Karpas-422 (cell line): ENCODE measurements at regions not wholly inside any gene's neighbourhood (a gene's known extent, or its start where the extent isn't known, plus 50 kb on each side); places are given as distances from the start of the nearest gene placed in this dataset.

Experiments used
- DNase-seq: peaks from one replicate; pipeline ENCODE4 v3.0.0-alpha.2; 2015
- H2AFZ ChIP-seq: fragments of 200-600 bp; sonication (generic); 2 replicates; pipeline ENCODE4 v1.6.1; 2014; ENCODE audit warnings: antibody characterized with exemption, low read length, mixed read lengths
- H3K27ac ChIP-seq: fragments of 200-600 bp; sonication (generic); 2 replicates; pipeline ENCODE4 v1.5.1; 2014; ENCODE audit warnings: mild to moderate bottlenecking, low read length, moderate library complexity
- H3K27me3 ChIP-seq: fragments of 200-600 bp; sonication (generic); 2 replicates; pipeline ENCODE4 v1.6.1; 2014; ENCODE audit warnings: low read length, mixed read lengths
- H3K36me3 ChIP-seq: fragments of 200-600 bp; sonication (generic); 2 replicates; pipeline ENCODE4 v1.6.1; 2014; ENCODE audit warnings: low read length, mixed read lengths; ENCODE audit not compliant: insufficient read depth
- H3K4me1 ChIP-seq: fragments of 200-600 bp; sonication (generic); 2 replicates; pipeline ENCODE4 v1.6.1; 2014; ENCODE audit warnings: mild to moderate bottlenecking, low read length, mixed read lengths
- H3K4me2 ChIP-seq: fragments of 200-600 bp; sonication (generic); 2 replicates; pipeline ENCODE4 v1.6.1; 2014; ENCODE audit warnings: low read length, low read depth, mild to moderate bottlenecking; ENCODE audit not compliant: poor library complexity, severe bottlenecking
- H3K4me3 ChIP-seq: fragments of 200-600 bp; sonication (generic); 2 replicates; pipeline ENCODE4 v1.5.1; 2014; ENCODE audit warnings: mild to moderate bottlenecking, antibody characterized with exemption, low read length, mixed read lengths
- H3K79me2 ChIP-seq: fragments of 200-600 bp; sonication (generic); 2 replicates; pipeline ENCODE4 v1.6.1; 2014; ENCODE audit warnings: mild to moderate bottlenecking, low read length, mixed read lengths
- H3K9ac ChIP-seq: fragments of 200-600 bp; sonication (generic); 2 replicates; pipeline ENCODE4 v1.6.0; 2014; ENCODE audit warnings: low read length
- H3K9me2 ChIP-seq: fragments of 200-600 bp; sonication (generic), shearing (Covaris generic); replicated peaks from 2 replicates; pipeline ENCODE4 v1.6.0; 2014; ENCODE audit warnings: mild to moderate bottlenecking, low read length, moderate library complexity; ENCODE audit not compliant: insufficient read depth
- H3K9me3 ChIP-seq: fragments of 300-700, 200-600 bp; sonication (generic); 2 replicates; pipeline ENCODE4 v1.6.1; 2014; ENCODE audit warnings: low read length, mixed read lengths
- H4K20me1 ChIP-seq: fragments of 200-600 bp; sonication (generic); 2 replicates; pipeline ENCODE4 v1.6.1; 2014; ENCODE audit warnings: mild to moderate bottlenecking, antibody characterized with exemption, low read length, low read depth; ENCODE audit not compliant: insufficient read depth

DNA sequence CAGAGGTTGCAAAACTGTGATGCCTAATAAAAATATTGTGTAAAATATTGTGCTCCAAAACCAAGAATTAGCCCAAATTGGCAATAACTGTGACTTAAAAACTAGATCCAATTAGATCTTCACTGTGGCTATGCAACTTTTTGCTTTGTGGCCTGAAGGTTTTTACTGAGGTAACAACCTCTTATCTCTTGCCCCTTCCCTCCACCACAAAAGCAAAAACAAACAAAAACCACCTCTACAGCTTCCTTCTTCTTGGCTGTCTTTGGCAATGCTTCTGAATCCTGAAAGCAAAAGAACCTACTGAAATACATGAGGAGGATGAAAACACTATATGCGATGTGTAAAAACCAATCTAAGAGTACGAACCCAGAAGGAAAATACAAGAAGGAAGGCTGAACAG lies 226.7 kb upstream of the MBL2 start:
- DNase-seq, result no peak
- H4K20me1 ChIP-seq, result no peaks in the 10 kb centered on the region
- no peaks in the 10 kb centered on the region for H3K27me3 ChIP-seq
- no peaks in the 10 kb centered on the region for H3K36me3 ChIP-seq
- H2AFZ ChIP-seq, result no peak overlapping the region
- no peak overlapping the region for H3K4me3 ChIP-seq
- no peak overlapping the region for H3K27ac ChIP-seq
- H3K9me2 ChIP-seq, result no peaks in the 10 kb centered on the region
- no peak overlapping the region for H3K9ac ChIP-seq
- H3K4me2 ChIP-seq, result no peak overlapping the region
- no peaks in the 10 kb centered on the region for H3K4me1 ChIP-seq
- H3K79me2 ChIP-seq, result no peaks in the 10 kb centered on the region
- H3K9me3 ChIP-seq, result peaks cover 28% of the 10 kb centered on the region

DNA sequence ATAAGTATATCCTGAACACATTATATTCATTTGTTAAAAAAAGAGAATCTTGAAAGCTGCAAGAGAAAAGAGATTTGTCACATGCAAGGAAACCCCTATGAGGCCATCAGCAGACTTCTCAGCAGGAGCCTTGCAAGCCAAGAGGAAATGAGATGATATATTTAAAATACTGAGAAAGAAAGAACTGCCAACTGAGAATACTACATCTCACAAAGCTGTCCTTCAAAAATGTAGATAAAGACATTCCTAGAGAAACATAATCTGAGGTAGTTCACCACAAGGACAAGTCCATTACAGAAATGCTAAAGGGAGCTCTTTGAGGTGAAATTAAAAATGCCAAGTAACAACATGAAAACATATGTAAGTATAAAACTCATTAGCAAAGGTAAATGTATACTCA lies 224.4 kb upstream of the MBL2 start:
- no peaks in the 10 kb centered on the region for H3K27me3 ChIP-seq

DNA sequence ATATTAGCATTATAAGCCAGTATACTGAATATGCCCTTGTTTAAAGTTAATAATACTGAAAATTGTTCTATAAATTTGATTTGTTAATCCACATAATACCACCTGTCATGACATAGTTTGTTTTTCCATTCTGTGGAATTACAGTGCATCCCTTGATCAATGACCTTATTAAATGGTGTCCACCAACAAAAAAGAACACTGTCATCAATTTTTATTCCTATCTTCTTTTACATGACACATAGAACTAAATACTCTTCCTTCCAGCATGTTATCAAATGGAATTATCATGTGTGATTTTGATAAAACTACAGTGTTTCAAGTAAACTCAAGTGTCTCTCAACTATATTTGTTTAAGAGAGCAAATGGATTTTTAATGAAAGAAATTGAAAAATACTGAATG lies 221.8 kb upstream of the MBL2 start:
- Histone ChIP-seq H3K4me1 (no peaks in the 10 kb centered on the region), H4K20me1 (no peaks in the 10 kb centered on the region), H3K36me3 (no peaks in the 10 kb centered on the region), H3K79me2 (no peaks in the 10 kb centered on the region), H3K9ac (no peak overlapping the region), H3K27me3 (no peaks in the 10 kb centered on the region), H3K9me2 (no peaks in the 10 kb centered on the region), H3K4me3 (no peak overlapping the region), H3K9me3 (peaks cover 43% of the 10 kb centered on the region), H3K27ac (no peak overlapping the region), H2AFZ (no peak overlapping the region), H3K4me2 (no peak overlapping the region)
- no peak for DNase-seq

More for the DNA sequence above, 224.4 kb upstream of the MBL2 start:
- Histone ChIP-seq H2AFZ (no peak overlapping the region), H3K79me2 (no peaks in the 10 kb centered on the region), H4K20me1 (no peaks in the 10 kb centered on the region), H3K4me3 (no peak overlapping the region), H3K9ac (no peak overlapping the region), H3K27ac (no peak overlapping the region), H3K9me3 (peaks cover 42% of the 10 kb centered on the region), H3K36me3 (no peaks in the 10 kb centered on the region), H3K4me2 (no peak overlapping the region), H3K9me2 (no peaks in the 10 kb centered on the region), H3K4me1 (no peaks in the 10 kb centered on the region)
- no peak for DNase-seq

DNA sequence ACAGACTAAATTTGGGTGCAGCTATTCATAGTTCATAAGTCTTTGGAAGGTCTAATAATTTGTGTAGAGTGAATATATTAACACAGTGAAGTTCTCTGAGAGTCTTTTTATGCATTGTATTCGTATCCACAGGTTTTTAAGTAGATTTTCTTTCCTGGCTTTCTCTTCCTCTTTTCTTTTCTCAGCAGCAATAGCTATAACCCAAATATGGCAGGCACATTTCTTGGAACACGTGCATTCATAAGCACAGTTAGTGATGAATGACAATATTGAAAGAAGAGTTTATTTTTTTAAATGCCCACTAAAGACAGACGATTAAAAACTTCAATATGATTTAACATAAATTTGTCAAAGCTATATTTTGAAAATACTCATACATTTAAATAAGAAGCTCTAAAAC lies 220.5 kb upstream of the MBL2 start:
- H2AFZ ChIP-seq, result no peak overlapping the region
- H3K27me3 ChIP-seq, result no peaks in the 10 kb centered on the region
- no peaks in the 10 kb centered on the region for H3K9me2 ChIP-seq
- peaks cover 42% of the 10 kb centered on the region for H3K9me3 ChIP-seq
- no peak overlapping the region for H3K4me2 ChIP-seq
- no peak overlapping the region for H3K27ac ChIP-seq
- no peaks in the 10 kb centered on the region for H4K20me1 ChIP-seq
- DNase-seq, result no peak
- no peaks in the 10 kb centered on the region for H3K79me2 ChIP-seq
- no peak overlapping the region for H3K4me3 ChIP-seq
- H3K4me1 ChIP-seq, result no peaks in the 10 kb centered on the region
- no peak overlapping the region for H3K9ac ChIP-seq
- H3K36me3 ChIP-seq, result no peaks in the 10 kb centered on the region

DNA sequence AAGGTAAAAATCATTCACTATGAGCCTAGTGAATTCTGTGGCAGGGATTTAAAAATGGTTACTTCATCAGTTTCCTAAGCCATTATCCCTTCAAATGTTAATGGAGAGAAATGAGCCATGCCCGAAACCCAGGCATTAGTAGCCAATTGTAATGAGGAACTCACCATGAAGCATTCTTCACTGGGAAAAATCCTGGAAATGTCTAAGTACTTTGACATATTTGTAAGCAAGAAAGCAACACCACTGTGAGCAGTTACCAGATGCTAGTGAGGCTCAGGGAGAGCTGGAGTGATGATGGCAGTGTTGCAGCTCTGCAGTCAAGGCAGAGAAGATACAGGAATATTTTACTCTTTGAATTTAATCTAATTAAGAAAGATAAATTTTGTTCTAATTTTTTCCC lies 220.0 kb upstream of the MBL2 start:
- Histone ChIP-seq H4K20me1 (no peaks in the 10 kb centered on the region), H3K79me2 (no peaks in the 10 kb centered on the region), H3K4me1 (no peaks in the 10 kb centered on the region), H3K36me3 (no peaks in the 10 kb centered on the region), H3K4me3 (no peak overlapping the region), H3K4me2 (no peak overlapping the region), H3K27me3 (no peaks in the 10 kb centered on the region), H2AFZ (no peak overlapping the region), H3K9me2 (no peaks in the 10 kb centered on the region), H3K9ac (no peak overlapping the region), H3K27ac (no peak overlapping the region), H3K9me3 (peaks cover 39% of the 10 kb centered on the region)
- no peak for DNase-seq

DNA sequence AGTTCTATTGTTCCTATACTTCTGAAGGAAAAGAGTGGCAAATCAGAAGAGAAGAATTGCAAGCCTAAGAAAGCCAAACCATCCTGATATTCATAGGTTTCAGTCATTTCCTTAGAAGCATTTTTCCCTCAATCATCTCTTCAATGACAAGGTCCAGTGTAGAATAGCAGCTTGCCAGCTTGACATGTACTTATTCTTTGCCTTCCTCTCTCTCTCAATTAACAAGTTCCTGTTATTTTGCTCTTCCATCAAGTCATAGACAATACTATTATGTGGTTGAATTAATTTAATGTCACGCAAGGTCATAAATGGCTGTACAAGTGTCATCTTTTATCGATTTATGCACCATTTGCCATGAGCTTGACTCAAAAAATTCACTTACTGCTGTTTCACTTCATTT lies 216.3 kb upstream of the MBL2 start:
- no peaks in the 10 kb centered on the region for H4K20me1 ChIP-seq
- no peaks in the 10 kb centered on the region for H3K79me2 ChIP-seq
- no peaks in the 10 kb centered on the region for H3K27me3 ChIP-seq
- H3K4me3 ChIP-seq, result no peak overlapping the region
- H3K9ac ChIP-seq, result no peak overlapping the region
- DNase-seq, result no peak
- H3K27ac ChIP-seq, result no peak overlapping the region
- H3K9me3 ChIP-seq, result peaks cover 38% of the 10 kb centered on the region
- no peak overlapping the region for H2AFZ ChIP-seq
- H3K36me3 ChIP-seq, result no peaks in the 10 kb centered on the region
- H3K9me2 ChIP-seq, result no peaks in the 10 kb centered on the region
- H3K4me1 ChIP-seq, result no peaks in the 10 kb centered on the region
- no peak overlapping the region for H3K4me2 ChIP-seq

DNA sequence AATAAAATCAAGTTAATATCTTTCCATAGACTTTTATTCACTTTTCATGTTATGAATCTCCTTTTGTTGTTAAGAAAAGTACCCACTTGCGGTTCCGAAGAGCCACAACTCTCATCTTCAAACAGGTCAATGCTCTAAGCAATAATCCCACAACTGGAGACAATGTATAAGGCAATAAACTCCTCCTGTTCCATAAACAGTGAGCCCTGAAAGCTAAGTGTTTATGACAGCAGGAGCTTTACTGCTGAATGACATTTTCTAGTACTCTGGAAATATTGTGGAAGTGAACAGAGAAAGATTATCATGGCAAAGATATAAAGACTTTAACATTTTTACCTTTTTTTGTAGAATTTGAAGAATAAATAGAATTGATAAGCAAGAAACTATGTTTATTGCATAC lies 213.5 kb upstream of the MBL2 start:
- Histone ChIP-seq H3K36me3 (no peaks in the 10 kb centered on the region), H3K27ac (no peak overlapping the region), H3K79me2 (no peaks in the 10 kb centered on the region), H3K9me2 (no peaks in the 10 kb centered on the region), H3K4me3 (no peak overlapping the region), H3K4me2 (no peak overlapping the region), H4K20me1 (no peaks in the 10 kb centered on the region), H3K27me3 (no peaks in the 10 kb centered on the region), H2AFZ (no peak overlapping the region), H3K9ac (no peak overlapping the region), H3K9me3 (peaks cover 32% of the 10 kb centered on the region), H3K4me1 (no peaks in the 10 kb centered on the region)
- DNase-seq, result no peak

DNA sequence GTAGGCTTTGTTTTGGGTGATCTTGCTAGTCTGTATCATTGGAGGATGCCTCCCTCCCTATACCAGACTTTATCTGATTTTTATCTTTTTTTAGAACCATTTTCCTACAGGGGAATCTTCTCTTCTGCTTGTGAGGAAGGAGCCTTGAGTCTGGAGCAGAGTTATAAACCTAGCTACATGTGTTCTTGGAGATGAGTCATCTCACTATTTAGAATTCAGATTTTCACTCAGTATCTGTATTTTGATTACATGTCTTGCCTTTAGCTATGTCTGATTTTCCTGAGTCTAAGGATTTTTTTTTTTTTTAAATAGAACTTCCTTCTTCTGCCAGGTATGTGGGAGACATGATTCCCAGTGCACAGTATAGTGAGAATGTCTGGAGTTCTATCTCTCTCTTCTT lies 211.6 kb upstream of the MBL2 start:
- Histone ChIP-seq H4K20me1 (no peaks in the 10 kb centered on the region), H3K4me2 (no peak overlapping the region), H3K9ac (no peak overlapping the region), H3K4me3 (no peak overlapping the region), H3K79me2 (no peaks in the 10 kb centered on the region), H3K27me3 (no peaks in the 10 kb centered on the region), H3K27ac (no peak overlapping the region), H3K9me2 (no peaks in the 10 kb centered on the region), H3K9me3 (peaks cover 32% of the 10 kb centered on the region), H3K4me1 (no peaks in the 10 kb centered on the region), H2AFZ (no peak overlapping the region), H3K36me3 (no peaks in the 10 kb centered on the region)
- no peak for DNase-seq
